Endodermal cell (in vitro differentiated cells): ENCODE measurements at regions not wholly inside any gene's neighbourhood (a gene's known extent, or its start where the extent isn't known, plus 50 kb on each side); places are given as distances from the start of the nearest gene placed in this dataset.
"Not testable (repeated sequence)": the region's sequence is repeated elsewhere in the genome, so short reads cannot be mapped to it uniquely, and the experiment has no call there.

Experiments used
- DNase-seq: peaks from one replicate; pipeline ENCODE4 v3.0.0-alpha.2; 2017
- H3K27ac ChIP-seq: 2 replicates; pipeline ENCODE4 v1.5.1; 2013; ENCODE audit warnings: mild to moderate bottlenecking, low read depth, low read length, moderate library complexity
- H3K27me3 ChIP-seq: 2 replicates; pipeline ENCODE4 v1.6.1; 2013; ENCODE audit warnings: mild to moderate bottlenecking, low read length, moderate library complexity; ENCODE audit not compliant: insufficient read depth, control insufficient read depth, poor library complexity, severe bottlenecking
- H3K36me3 ChIP-seq: 2 replicates; pipeline ENCODE4 v1.7.0; 2013; ENCODE audit warnings: mild to moderate bottlenecking, low read length, moderate library complexity; ENCODE audit not compliant: control insufficient read depth, insufficient read depth
- H3K4me1 ChIP-seq: one replicate; pipeline ENCODE4 v1.7.0; 2013; ENCODE audit warnings: low read length; ENCODE audit not compliant: control insufficient read depth, insufficient read depth
- H3K4me3 ChIP-seq: 2 replicates; pipeline ENCODE4 v1.5.1; 2013; ENCODE audit warnings: mild to moderate bottlenecking, low read length, moderate library complexity
- H3K9ac ChIP-seq: 2 replicates; pipeline ENCODE4 v1.6.1; 2013; ENCODE audit warnings: mild to moderate bottlenecking, low read length, moderate library complexity; ENCODE audit not compliant: poor library complexity, severe bottlenecking; ENCODE audit errors: extremely low read depth
- H3K9me3 ChIP-seq: 2 replicates; pipeline ENCODE4 v1.6.1; 2013; ENCODE audit warnings: mild to moderate bottlenecking, low read length, moderate library complexity; ENCODE audit not compliant: control insufficient read depth
- H3K27ac Mint-ChIP-seq: 2 replicates; pipeline ENCODE4 v1.8.0; 2020; ENCODE audit warnings: mixed read lengths
- H3K27me3 Mint-ChIP-seq: 2 replicates; pipeline ENCODE4 v1.8.0; 2021; ENCODE audit warnings: mild to moderate bottlenecking, mixed read lengths; ENCODE audit not compliant: insufficient read depth
- H3K36me3 Mint-ChIP-seq: 2 replicates; pipeline ENCODE4 v1.8.0; 2020; ENCODE audit warnings: low read depth, mixed read lengths
- H3K4me1 Mint-ChIP-seq: 2 replicates; pipeline ENCODE4 v1.8.0; 2020; ENCODE audit warnings: mixed read lengths
- H3K4me3 Mint-ChIP-seq: 2 replicates; pipeline ENCODE4 v1.8.0; 2020; ENCODE audit warnings: mild to moderate bottlenecking, moderate library complexity, mixed read lengths
- H3K9me3 Mint-ChIP-seq: 2 replicates; pipeline ENCODE4 v1.8.0; 2020; ENCODE audit warnings: mild to moderate bottlenecking, mixed read lengths
- CTCF ChIP-seq: fragments of 200-600 bp; sonication (generic); conservative IDR thresholded peaks from 2 replicates; pipeline ENCODE4 v1.5.0; 2021; ENCODE audit warnings: antibody characterized with exemption, mild to moderate bottlenecking
- WGBS, 2 experiments: methylation state at CpG; one replicate each; pipeline versions ENCODE4 v1.1.5 to v1.1.7; 2013; ENCODE audit warnings: missing lambda C conversion rate in 2 of 2, mixed read lengths in 1 of 2; ENCODE audit not compliant: insufficient coverage in 1 of 2, insufficient read length in 1 of 2; 5-methylcytosine and 5-hydroxymethylcytosine counted together

GRCh38 chr5:74526111-74526510 lies 114.4 kb downstream of the ENC1 start:
- Mint-ChIP-seq H3K4me3 (no peak overlapping the region), H3K4me1 (no peaks in the 10 kb centered on the region)
- no peaks in the 10 kb centered on the region for H3K27me3 ChIP-seq

GRCh38 chr5:74524767-74525166 lies 115.8 kb downstream of the ENC1 start:
- WGBS, 2 experiments: 94 to 97% methylated on average over 3 of the region's 3 CpGs
- H3K27me3 Mint-ChIP-seq: peaks cover 47% of the 10 kb centered on the region
- not testable (repeated sequence) for H3K4me1 ChIP-seq, H3K4me1 Mint-ChIP-seq, H3K27me3 ChIP-seq, H3K9ac ChIP-seq, H3K4me3 Mint-ChIP-seq, H3K27ac ChIP-seq, DNase-seq, H3K27ac Mint-ChIP-seq
- H3K9me3 Mint-ChIP-seq: peaks cover 56% of the 10 kb centered on the region
- Histone ChIP-seq H3K9me3 (peaks cover 93% of the 10 kb centered on the region), H3K36me3 (peaks cover 41% of the 10 kb centered on the region), H3K4me3 (peak overlapping the region; percentile 6)
- peaks cover 29% of the 10 kb centered on the region for H3K36me3 Mint-ChIP-seq

More at GRCh38 chr5:74526111-74526510, 114.4 kb downstream of the ENC1 start:
- Histone ChIP-seq H3K4me1 (no peaks in the 10 kb centered on the region), H3K27ac (no peak overlapping the region), H3K36me3 (peaks cover 52% of the 10 kb centered on the region), H3K4me3 (peak overlapping the region; percentile 6), H3K9ac (no peak overlapping the region), H3K9me3 (peaks cover 95% of the 10 kb centered on the region)
- Mint-ChIP-seq H3K9me3 (peaks cover 54% of the 10 kb centered on the region), H3K36me3 (peaks cover 29% of the 10 kb centered on the region), H3K27ac (no peak overlapping the region), H3K27me3 (peaks cover 41% of the 10 kb centered on the region)
- 100% methylated on average over 1 of the region's 1 CpG for WGBS, 2 experiments
- TF ChIP-seq CTCF: no peak
- DNase-seq: no peak

GRCh38 chr5:74523698-74524097 lies 116.8 kb downstream of the ENC1 start:
- Histone ChIP-seq H3K36me3 (peaks cover 37% of the 10 kb centered on the region), H3K9me3 (peaks cover 85% of the 10 kb centered on the region), H3K4me3 (peak overlapping the region; percentile 6)
- H3K27me3 ChIP-seq, H3K27ac ChIP-seq, H3K4me3 Mint-ChIP-seq, H3K9ac ChIP-seq, H3K4me1 ChIP-seq, H3K27ac Mint-ChIP-seq, DNase-seq, H3K4me1 Mint-ChIP-seq: not testable (repeated sequence)
- Mint-ChIP-seq H3K9me3 (peaks cover 56% of the 10 kb centered on the region), H3K36me3 (peaks cover 29% of the 10 kb centered on the region), H3K27me3 (peaks cover 50% of the 10 kb centered on the region)
- 91 to 94% methylated on average over 3 to 4 of the region's 4 CpGs for WGBS, 2 experiments

GRCh38 chr5:74522838-74523237 lies 117.7 kb downstream of the ENC1 start:
- not testable (repeated sequence) for H3K27ac ChIP-seq, H3K27ac Mint-ChIP-seq, H3K4me3 Mint-ChIP-seq, H3K4me3 ChIP-seq, H3K4me1 ChIP-seq, H3K27me3 ChIP-seq, H3K9ac ChIP-seq, DNase-seq
- H3K9me3 Mint-ChIP-seq: peaks cover 56% of the 10 kb centered on the region
- peaks cover 78% of the 10 kb centered on the region for H3K9me3 ChIP-seq
- peaks cover 37% of the 10 kb centered on the region for H3K36me3 ChIP-seq
- H3K36me3 Mint-ChIP-seq: peaks cover 29% of the 10 kb centered on the region
- WGBS, 2 experiments: 95 to 100% methylated on average over 2 of the region's 2 CpGs
- peaks cover 12% of the 10 kb centered on the region for H3K4me1 Mint-ChIP-seq
- H3K27me3 Mint-ChIP-seq: peaks cover 50% of the 10 kb centered on the region
